Esophagus muscularis mucosa (tissue), 4 donors: ENCODE measurements at regions not wholly inside any gene's neighbourhood (a gene's known extent, or its start where the extent isn't known, plus 50 kb on each side); places are given as distances from the start of the nearest gene placed in this dataset.

Experiments
- DNase-seq: peaks from one replicate; pipeline ENCODE4 v3.0.0-alpha.2; 2017; ENCODE audit errors: extremely low spot score
- H3K27ac ChIP-seq, 4 donors: fragments of 200-600 bp; sonication (generic); replicated peaks in 1 of 4; 1 replicate in 3 of 4; 2 replicates in 1 of 4; pipeline ENCODE4 v1.5.1; 2016 to 2019; ENCODE audit warnings: mild to moderate bottlenecking in 1 of 4
- H3K27me3 ChIP-seq, 4 donors: fragments of 200-600 bp; sonication (generic); one replicate each; pipeline versions ENCODE4 v1.5.1 to v1.6.0; 2016 to 2019
- H3K36me3 ChIP-seq, 4 donors: fragments of 200-600 bp; sonication (generic); one replicate each; pipeline ENCODE4 v1.5.1; 2016 to 2019
- H3K4me1 ChIP-seq, 4 donors: fragments of 200-600 bp; sonication (generic); one replicate each; pipeline ENCODE4 v1.5.1; 2016 to 2019
- H3K4me3 ChIP-seq, 4 donors: fragments of 200-600 bp; sonication (generic); 1 replicate in 2 of 4; 2 replicates in 2 of 4; pipeline ENCODE4 v1.5.1; 2016 to 2019; ENCODE audit warnings: mild to moderate bottlenecking in 4 of 4, moderate library complexity in 1 of 4
- H3K9me3 ChIP-seq, 4 donors: fragments of 200-600 bp; sonication (generic); 1 replicate in 3 of 4; 2 replicates in 1 of 4; pipeline ENCODE4 v1.5.1; 2016 to 2019
- EP300 ChIP-seq: sonication (generic); formaldehyde crosslinking; IDR thresholded peaks from one replicate; pipeline ENCODE4 v1.6.1; 2017; ENCODE audit warnings: antibody characterized with exemption
- POLR2A ChIP-seq: fragments of 450-650 bp; IDR thresholded peaks from one replicate; pipeline ENCODE4 v1.6.1; 2017; ENCODE audit warnings: antibody characterized with exemption, moderate library complexity, mild to moderate bottlenecking, low read depth
- POLR2AphosphoS5 ChIP-seq, 2 donors: sonication (generic); formaldehyde crosslinking; IDR thresholded peaks; one replicate each; pipeline ENCODE4 v1.6.1; 2017; ENCODE audit warnings: antibody characterized with exemption in 2 of 2
- WGBS: methylation state at CpG from one replicate; pipeline ENCODE4 v1.1.5; 2018; 5-methylcytosine and 5-hydroxymethylcytosine counted together
- intact Hi-C: fragments of 100-400 bp; cut with DNase I; formaldehyde crosslinking; loops from one replicate; pipeline ENCODE4 v1.15.1; 2023
- TF ChIP-seq, protein P1 (sequence below), 3 experiments: fragments of 200-600 bp in 2 of 3; fragments of 450-650 bp in 1 of 3; sonication (generic) in 2 of 3; IDR thresholded peaks; one replicate each; pipeline ENCODE4 v1.5.1; 2017 to 2019; ENCODE audit warnings: antibody characterized with exemption in 3 of 3, mild to moderate bottlenecking in 2 of 3, moderate library complexity in 1 of 3

DNA sequence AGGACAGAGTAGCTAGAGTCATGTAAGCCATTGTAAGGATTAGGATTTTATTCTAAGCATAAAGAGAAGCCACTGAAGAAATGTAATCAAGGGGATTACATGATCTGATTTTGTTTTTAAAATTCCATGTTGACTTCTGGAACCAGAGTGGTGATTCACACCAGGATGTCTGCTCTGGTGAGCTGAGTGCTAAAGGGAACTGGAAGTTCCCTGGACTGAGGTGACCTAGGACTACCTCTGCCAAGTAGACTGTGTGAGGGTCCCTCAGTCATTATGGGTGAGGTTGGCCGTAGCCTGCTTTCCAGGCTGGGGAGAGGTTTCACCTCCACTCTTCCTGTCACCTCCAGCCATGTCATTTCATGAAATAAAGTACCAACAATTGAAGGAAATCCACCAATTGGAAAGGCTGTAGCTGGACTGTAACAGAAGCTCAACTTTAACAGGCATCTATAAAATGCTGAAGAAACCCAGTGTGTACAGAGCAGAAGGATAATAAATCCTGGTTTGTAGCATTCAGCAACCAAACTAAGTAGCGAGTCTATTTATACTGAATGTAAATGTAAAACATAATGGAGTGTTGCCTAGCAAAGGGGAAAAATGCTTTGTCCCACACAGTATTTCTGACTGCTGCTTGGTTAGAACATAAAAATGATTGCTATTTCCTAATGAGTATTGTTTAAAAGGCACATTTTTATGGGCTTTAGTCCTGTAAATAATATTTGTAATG is 507.4 kb upstream of the PKDCC start:
- peak overlapping the region in 2 of 4 donors; percentile 3 to 53 for H3K27ac ChIP-seq
- intact Hi-C loops = no loop called here
- H3K27me3 ChIP-seq = no peaks in the 10 kb centered on the region
- TF ChIP-seq POLR2AphosphoS5 (IDR thresholded peaks at IDR 0.05) (no peak), EP300 (no peak), POLR2A (no peak)
- TF ChIP-seq, protein P1, sequence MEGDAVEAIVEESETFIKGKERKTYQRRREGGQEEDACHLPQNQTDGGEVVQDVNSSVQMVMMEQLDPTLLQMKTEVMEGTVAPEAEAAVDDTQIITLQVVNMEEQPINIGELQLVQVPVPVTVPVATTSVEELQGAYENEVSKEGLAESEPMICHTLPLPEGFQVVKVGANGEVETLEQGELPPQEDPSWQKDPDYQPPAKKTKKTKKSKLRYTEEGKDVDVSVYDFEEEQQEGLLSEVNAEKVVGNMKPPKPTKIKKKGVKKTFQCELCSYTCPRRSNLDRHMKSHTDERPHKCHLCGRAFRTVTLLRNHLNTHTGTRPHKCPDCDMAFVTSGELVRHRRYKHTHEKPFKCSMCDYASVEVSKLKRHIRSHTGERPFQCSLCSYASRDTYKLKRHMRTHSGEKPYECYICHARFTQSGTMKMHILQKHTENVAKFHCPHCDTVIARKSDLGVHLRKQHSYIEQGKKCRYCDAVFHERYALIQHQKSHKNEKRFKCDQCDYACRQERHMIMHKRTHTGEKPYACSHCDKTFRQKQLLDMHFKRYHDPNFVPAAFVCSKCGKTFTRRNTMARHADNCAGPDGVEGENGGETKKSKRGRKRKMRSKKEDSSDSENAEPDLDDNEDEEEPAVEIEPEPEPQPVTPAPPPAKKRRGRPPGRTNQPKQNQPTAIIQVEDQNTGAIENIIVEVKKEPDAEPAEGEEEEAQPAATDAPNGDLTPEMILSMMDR (IDR thresholded peaks at IDR 0.05) = no peak
- no peaks in the 10 kb centered on the region for H3K9me3 ChIP-seq
- no peaks in the 10 kb centered on the region for H3K36me3 ChIP-seq
- no peak overlapping the region for H3K4me3 ChIP-seq
- DNase-seq = no peak
- H3K4me1 ChIP-seq = peaks cover 0 to 22% (median 12%) of the 10 kb centered on the region in 4 donors
- 74% methylated on average over 2 of the region's 2 CpGs for WGBS

DNA sequence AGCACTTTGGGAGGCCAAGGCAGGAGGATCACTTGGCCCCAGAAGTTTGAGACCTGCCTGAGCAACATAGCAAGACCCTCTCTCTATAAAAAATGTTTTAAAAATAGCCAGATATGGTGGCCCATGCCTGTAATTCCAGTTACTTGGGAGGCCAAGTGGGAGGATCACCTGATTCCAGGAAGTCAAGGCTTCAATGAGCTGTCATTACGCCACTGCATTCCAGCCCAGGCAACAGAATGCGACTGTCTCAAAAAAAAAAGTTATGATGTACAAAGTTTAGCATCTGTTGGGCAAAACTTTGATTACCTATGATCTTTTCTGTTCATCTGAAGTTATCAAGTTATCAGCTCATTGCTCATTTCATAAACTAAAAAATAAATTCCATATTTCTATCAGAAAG is 504.1 kb upstream of the PKDCC start:
- H3K27ac ChIP-seq = no peak overlapping the region
- intact Hi-C loops = no loop called here
- no peaks in the 10 kb centered on the region for H3K36me3 ChIP-seq
- H3K27me3 ChIP-seq = no peaks in the 10 kb centered on the region
- 97% methylated on average over 2 of the region's 2 CpGs for WGBS
- no peak for DNase-seq
- no peaks in the 10 kb centered on the region for H3K9me3 ChIP-seq
- H3K4me3 ChIP-seq = no peak overlapping the region
- H3K4me1 ChIP-seq = peaks cover 0 to 22% (median 12%) of the 10 kb centered on the region in 4 donors
- TF ChIP-seq, protein P1 (IDR thresholded peaks at IDR 0.05) = no peak
- TF ChIP-seq POLR2A (no peak), POLR2AphosphoS5 (IDR thresholded peaks at IDR 0.05) (no peak), EP300 (no peak)

DNA sequence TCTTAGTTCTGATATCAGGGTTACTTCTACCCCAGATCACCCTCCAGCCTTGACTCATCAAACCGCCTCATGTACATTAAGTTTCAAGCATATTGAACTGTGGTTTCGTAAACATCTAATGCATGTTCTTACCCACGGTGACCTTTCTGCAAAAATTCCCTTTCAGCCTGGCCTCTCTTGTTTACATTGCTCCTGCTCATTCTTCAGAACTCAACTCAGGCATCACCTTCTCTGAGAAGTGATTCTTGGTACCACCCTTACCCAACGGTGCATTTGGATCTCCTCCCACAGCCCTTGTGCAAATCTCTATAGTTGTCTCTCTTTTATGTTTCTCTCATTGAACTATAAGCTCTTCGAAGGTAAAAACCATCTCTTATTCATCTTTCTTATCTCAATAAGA is 503.1 kb upstream of the PKDCC start:
- Histone ChIP-seq H3K4me1 (peaks cover 0 to 17% (median 11%) of the 10 kb centered on the region in 4 donors), H3K9me3 (no peaks in the 10 kb centered on the region), H3K4me3 (no peak overlapping the region), H3K27me3 (no peaks in the 10 kb centered on the region), H3K27ac (no peak overlapping the region), H3K36me3 (no peaks in the 10 kb centered on the region)
- TF ChIP-seq EP300 (no peak), POLR2AphosphoS5 (IDR thresholded peaks at IDR 0.05) (no peak)
- intact Hi-C loops = no loop called here
- WGBS = 87% methylated on average over 4 of the region's 5 CpGs
- no peak for DNase-seq

DNA sequence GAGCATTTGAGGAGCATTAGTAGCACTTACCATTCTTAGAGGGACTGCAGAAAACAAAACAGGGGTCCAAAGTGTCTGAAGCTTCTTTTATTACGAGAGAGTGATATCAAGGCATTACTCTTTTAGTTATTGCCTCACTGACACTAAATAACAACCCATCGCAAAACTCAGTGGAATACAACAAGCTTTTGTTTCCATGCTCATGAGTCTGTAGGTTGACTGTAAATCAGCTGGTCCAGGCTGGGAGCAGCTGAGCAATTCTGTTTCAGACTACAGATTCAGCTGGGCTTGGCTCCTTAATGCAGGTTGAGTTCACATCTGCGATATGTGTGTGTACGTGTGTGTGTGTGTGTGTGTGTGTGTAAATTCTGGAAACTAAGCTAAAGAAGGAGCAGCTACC is 501.8 kb upstream of the PKDCC start:
- WGBS = 55% methylated on average over 4 of the region's 4 CpGs
- Histone ChIP-seq H3K27ac (no peak overlapping the region), H3K36me3 (no peaks in the 10 kb centered on the region), H3K4me3 (no peak overlapping the region), H3K4me1 (peaks cover 0 to 4% (median 0%) of the 10 kb centered on the region in 4 donors), H3K27me3 (no peaks in the 10 kb centered on the region), H3K9me3 (no peaks in the 10 kb centered on the region)
- no peak for DNase-seq
- intact Hi-C loops = no loop called here
- TF ChIP-seq POLR2A = no peak
- no peak for TF ChIP-seq EP300
- TF ChIP-seq POLR2AphosphoS5 (IDR thresholded peaks at IDR 0.05) = no peak
- TF ChIP-seq, protein P1 (IDR thresholded peaks at IDR 0.05) = no peak

DNA sequence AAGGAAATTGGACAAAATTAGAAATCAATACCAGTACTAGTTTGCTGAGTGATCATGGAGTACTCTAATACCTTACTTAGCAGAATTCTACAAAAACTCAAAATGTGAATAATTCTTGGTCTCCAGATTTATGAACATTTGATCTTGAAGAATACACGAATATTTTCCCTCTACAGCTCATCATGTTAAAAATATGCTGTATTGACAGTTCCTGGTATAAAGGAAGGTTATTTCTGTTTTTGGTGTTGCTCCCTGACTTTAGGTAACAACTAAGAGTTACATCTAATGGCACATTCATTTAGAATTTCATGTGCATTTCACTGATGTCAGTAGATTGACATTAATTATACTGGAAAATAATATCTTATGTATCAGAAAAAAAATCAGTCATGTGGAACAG is 479.2 kb upstream of the PKDCC start:
- Histone ChIP-seq H3K36me3 (no peaks in the 10 kb centered on the region), H3K9me3 (no peaks in the 10 kb centered on the region), H3K4me3 (no peak overlapping the region), H3K27me3 (no peaks in the 10 kb centered on the region), H3K27ac (no peak overlapping the region), H3K4me1 (no peaks in the 10 kb centered on the region)
- intact Hi-C loops = no loop called here
- DNase-seq = no peak
- WGBS = 86% methylated on average over 1 of the region's 1 CpG
- TF ChIP-seq, protein P1 (IDR thresholded peaks at IDR 0.05) = no peak
- TF ChIP-seq EP300 (no peak), POLR2A (no peak), POLR2AphosphoS5 (IDR thresholded peaks at IDR 0.05) (no peak)
